Activated CD8-positive, alpha-beta T cell treated with anti-CD3 and anti-CD28 coated beads, Interleukin-2, amount 10 ng/mL, durations not matched to agents 7 days and 5 days (primary cell): ENCODE measurements at regions not wholly inside any gene's neighbourhood (a gene's known extent, or its start where the extent isn't known, plus 50 kb on each side); places are given as distances from the start of the nearest gene placed in this dataset.
"Not testable (repeated sequence)": the region's sequence is repeated elsewhere in the genome, so short reads cannot be mapped to it uniquely, and the experiment has no call there.

Source experiments
- ATAC-seq: fragments of 150-1000 bp; cut with Tn5 transposase; one replicate; pipeline ENCODE4 v1.10.0; 2021; ENCODE audit warnings: moderate library complexity
- CTCF ChIA-PET: fragments of 350-600 bp; sonication (Branson Sonifier 250); formaldehyde crosslinking; loops from one replicate; lab custom pipeline; 2021; ENCODE audit warnings: antibody characterized with exemption; lab: Charles Lee
- POLR2A ChIA-PET: fragments of 350-600 bp; sonication (Branson Sonifier 250); formaldehyde crosslinking; loops from one replicate; lab custom pipeline; 2021; ENCODE audit warnings: antibody characterized with exemption; lab: Charles Lee
- DNase-seq: peaks from one replicate; pipeline ENCODE4 v3.0.0-alpha.2; 2020
- H3K27ac Mint-ChIP-seq: one replicate; pipeline ENCODE4 v1.8.0; 2021; ENCODE audit warnings: mild to moderate bottlenecking, mixed read lengths
- H3K27me3 Mint-ChIP-seq: one replicate; pipeline ENCODE4 v1.8.0; 2021; ENCODE audit warnings: low read depth, mixed read lengths
- H3K36me3 Mint-ChIP-seq: one replicate; pipeline ENCODE4 v1.8.0; 2021; ENCODE audit warnings: low read depth, mixed read lengths
- H3K4me1 Mint-ChIP-seq: one replicate; pipeline ENCODE4 v1.8.0; 2021; ENCODE audit warnings: low read depth, mixed read lengths
- H3K4me3 Mint-ChIP-seq: one replicate; pipeline ENCODE4 v1.8.0; 2021; ENCODE audit warnings: mild to moderate bottlenecking, mixed read lengths
- H3K9me3 Mint-ChIP-seq: one replicate; pipeline ENCODE4 v1.8.0; 2022; ENCODE audit warnings: mixed read lengths; ENCODE audit not compliant: insufficient read depth

GRCh38 chr15:29978411-29979382 lies 104.1 kb upstream of the GOLGA8J start:
- H3K27me3 Mint-ChIP-seq = no peaks in the 10 kb centered on the region
- CTCF ChIA-PET = no interaction called here
- no peaks in the 10 kb centered on the region for H3K9me3 Mint-ChIP-seq
- DNase-seq (no peak), ATAC-seq (no peak)
- H3K27ac Mint-ChIP-seq = no peak overlapping the region
- POLR2A ChIA-PET = no interaction called here
- no peak overlapping the region for H3K4me3 Mint-ChIP-seq
- no peaks in the 10 kb centered on the region for H3K4me1 Mint-ChIP-seq
- no peaks in the 10 kb centered on the region for H3K36me3 Mint-ChIP-seq

DNA sequence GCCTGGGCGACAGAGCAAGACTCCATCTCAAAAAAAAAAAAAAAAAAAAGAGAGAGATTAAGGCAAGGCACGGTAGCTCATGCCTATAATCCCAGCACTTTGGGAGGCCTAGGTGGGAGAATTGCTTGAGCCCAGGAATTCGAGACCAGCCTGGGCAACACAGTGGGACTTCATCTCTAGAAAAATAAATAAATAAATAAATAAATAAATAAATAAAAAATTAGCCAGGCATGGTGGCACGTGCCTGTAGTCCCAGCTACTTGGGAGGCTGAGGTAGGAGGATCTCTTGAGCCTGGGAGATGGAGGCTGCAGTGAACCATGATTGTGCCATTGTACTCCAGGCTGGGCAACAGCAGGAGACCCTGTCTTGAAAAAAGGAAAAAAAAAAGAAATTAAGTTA lies 108.7 kb upstream of the GOLGA8J start:
- H3K9me3 Mint-ChIP-seq, ATAC-seq, CTCF ChIA-PET, H3K36me3 Mint-ChIP-seq, POLR2A ChIA-PET, H3K27ac Mint-ChIP-seq, DNase-seq, H3K4me1 Mint-ChIP-seq, H3K4me3 Mint-ChIP-seq: not testable (repeated sequence)
- H3K27me3 Mint-ChIP-seq = peaks cover 22% of the 10 kb centered on the region

- no peaks in the 10 kb centered on the region for H3K9me3 Mint-ChIP-seq
- ATAC-seq (no peak), DNase-seq (no peak)
- H3K4me1 Mint-ChIP-seq = no peaks in the 10 kb centered on the region
- H3K27me3 Mint-ChIP-seq = peaks cover 32% of the 10 kb centered on the region
- no peak overlapping the region for H3K4me3 Mint-ChIP-seq
- H3K36me3 Mint-ChIP-seq = peaks cover 2% of the 10 kb centered on the region
- no peak overlapping the region for H3K27ac Mint-ChIP-seq
- CTCF ChIA-PET = interaction anchor here (1.4 kb wide), 1 partner anchor 10 kb away, joined by 3 read pairs; no protein-coding TSS in a partner anchor
- POLR2A ChIA-PET = no interaction called here
Measured at GRCh38 chr15:29972051-29972450, 110.7 kb upstream of the GOLGA8J start.

- Mint-ChIP-seq H3K9me3 (no peaks in the 10 kb centered on the region), H3K27me3 (peaks cover 34% of the 10 kb centered on the region), H3K4me3 (no peak overlapping the region), H3K4me1 (no peaks in the 10 kb centered on the region), H3K36me3 (peaks cover 2% of the 10 kb centered on the region), H3K27ac (no peak overlapping the region)
- POLR2A ChIA-PET = no interaction called here
- CTCF ChIA-PET = no interaction called here
- ATAC-seq (no peak), DNase-seq (no peak)
Measured at GRCh38 chr15:29970402-29970695, 112.4 kb upstream of the GOLGA8J start.

DNA sequence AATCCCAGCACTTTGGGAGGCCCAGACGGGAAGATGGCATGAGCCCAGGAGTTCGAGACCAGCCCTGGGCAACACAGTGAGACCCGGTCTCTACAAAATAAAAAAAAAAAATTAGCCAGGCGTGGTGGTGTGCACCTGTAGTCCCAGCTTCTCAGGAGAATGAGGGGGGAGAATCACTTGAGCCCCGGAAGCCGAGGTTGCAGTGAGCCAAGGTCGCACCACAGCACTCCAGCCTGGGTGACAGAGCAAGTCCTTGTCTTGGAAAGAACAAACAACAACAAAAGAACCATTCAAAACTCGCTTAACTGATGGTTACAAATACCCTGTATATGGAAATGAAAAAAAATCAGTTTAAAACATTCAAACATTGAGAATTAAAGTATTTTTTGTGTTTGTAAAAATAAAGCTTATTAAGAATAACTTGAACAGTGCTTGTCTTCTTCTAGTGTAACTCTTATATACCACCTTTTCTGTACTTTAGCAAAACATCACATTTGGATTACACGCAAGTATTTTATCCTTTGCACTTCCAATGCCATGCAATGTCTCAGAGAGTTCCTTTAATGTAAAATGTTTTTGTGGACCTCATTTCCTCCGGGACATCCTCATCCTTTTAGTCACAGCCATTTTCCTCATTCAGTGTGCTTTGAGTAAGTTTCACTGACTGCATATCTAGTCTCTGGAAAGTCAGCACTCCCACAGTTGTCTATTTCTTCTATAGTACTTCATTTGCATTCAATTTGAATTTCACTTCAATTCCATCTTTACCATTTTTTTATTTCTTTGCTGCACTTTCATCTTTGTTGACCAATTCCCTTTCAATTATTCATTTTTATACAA lies 113.0 kb upstream of the GOLGA8J start:
- no peaks in the 10 kb centered on the region for H3K9me3 Mint-ChIP-seq
- DNase-seq = no peak
- H3K4me3 Mint-ChIP-seq = no peak overlapping the region
- H3K4me1 Mint-ChIP-seq = no peaks in the 10 kb centered on the region
- H3K36me3 Mint-ChIP-seq = peaks cover 2% of the 10 kb centered on the region
- H3K27ac Mint-ChIP-seq = no peak overlapping the region
- ChIA-PET CTCF (no interaction called here), POLR2A (interaction anchor here (0.6 kb wide), 1 partner anchor 150 kb away, joined by 3 read pairs; no protein-coding TSS in a partner anchor)
- H3K27me3 Mint-ChIP-seq = peaks cover 34% of the 10 kb centered on the region
- ATAC-seq = no peak

- Mint-ChIP-seq H3K27me3 (peaks cover 34% of the 10 kb centered on the region), H3K4me1 (no peaks in the 10 kb centered on the region), H3K9me3 (no peaks in the 10 kb centered on the region), H3K36me3 (peaks cover 2% of the 10 kb centered on the region), H3K4me3 (no peak overlapping the region), H3K27ac (no peak overlapping the region)
- ATAC-seq = no peak
- POLR2A ChIA-PET = interaction anchor here (0.6 kb wide), 1 partner anchor 149 kb away, joined by 3 read pairs; no protein-coding TSS in a partner anchor
- no peak for DNase-seq
- CTCF ChIA-PET = no interaction called here
Measured at GRCh38 chr15:29968895-29969561, 113.7 kb upstream of the GOLGA8J start.

DNA sequence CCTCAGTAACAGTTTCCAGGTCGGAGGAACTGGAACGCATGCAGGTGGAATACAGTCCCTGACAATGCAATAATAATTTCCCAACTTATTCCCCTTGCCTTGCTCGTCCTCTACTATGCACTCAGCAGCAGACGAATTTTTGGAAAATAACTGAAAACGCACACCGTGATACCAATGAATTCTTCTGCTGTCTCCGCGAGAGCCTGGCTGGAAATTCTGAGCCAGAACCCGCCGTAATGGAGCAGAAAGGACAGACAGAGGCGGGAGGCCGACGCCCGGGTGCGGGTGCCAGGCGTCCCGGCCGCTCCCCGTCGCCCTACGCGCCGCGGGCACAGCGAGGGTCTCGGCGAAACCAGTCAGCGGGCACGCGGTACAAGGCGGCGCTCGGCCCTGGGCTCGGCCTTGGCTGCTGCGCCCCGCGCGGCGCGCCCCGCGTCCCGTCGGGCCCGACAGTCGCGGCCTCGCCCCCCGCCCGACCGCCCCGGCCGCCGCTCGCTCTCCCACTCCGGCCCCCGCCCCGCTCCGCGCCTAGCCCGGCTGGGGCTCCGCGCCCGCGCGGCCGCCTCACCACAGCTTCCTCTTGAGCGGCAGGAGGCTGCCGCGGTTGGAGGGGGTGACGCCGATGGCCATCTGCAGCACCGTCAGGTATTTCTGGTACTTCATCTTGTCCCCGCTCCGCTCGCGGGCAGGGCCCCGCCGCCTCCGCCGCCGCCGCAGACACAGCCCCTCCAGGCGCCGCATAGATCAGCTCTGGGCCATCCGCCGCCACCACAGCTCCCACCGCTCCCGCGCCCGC lies 114.5 kb upstream of the GOLGA8J start:
- ATAC-seq (no peak), DNase-seq (no peak)
- POLR2A ChIA-PET = no interaction called here
- Mint-ChIP-seq H3K4me3 (no peak overlapping the region), H3K36me3 (peaks cover 2% of the 10 kb centered on the region), H3K27ac (no peak overlapping the region), H3K4me1 (no peaks in the 10 kb centered on the region), H3K27me3 (peaks cover 34% of the 10 kb centered on the region), H3K9me3 (no peaks in the 10 kb centered on the region)
- CTCF ChIA-PET = no interaction called here

DNA sequence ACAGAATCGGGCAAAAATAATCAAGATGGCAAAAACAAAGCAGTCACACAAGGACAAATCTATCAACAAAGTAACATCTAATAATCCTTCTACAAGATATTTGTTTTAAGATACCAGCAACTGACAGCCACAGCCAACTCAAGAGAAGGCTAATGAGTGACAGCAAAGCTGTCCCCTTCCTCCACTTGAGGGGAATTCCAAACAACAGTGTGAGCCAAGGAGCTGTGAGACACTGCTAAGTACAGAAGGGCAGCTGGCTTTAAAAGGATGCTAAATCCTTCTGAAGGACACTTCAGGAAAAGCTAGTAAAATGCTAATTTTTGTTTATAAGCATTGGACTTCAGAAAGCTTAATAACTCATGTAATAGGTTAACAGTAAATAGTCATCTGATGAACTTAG lies 120.3 kb upstream of the GOLGA8J start:
- no peak for ATAC-seq
- DNase-seq = no peak
- peaks cover 3% of the 10 kb centered on the region for H3K4me1 Mint-ChIP-seq
- POLR2A ChIA-PET = no interaction called here
- H3K9me3 Mint-ChIP-seq = no peaks in the 10 kb centered on the region
- no peak overlapping the region for H3K4me3 Mint-ChIP-seq
- H3K27ac Mint-ChIP-seq = no peak overlapping the region
- peaks cover 4% of the 10 kb centered on the region for H3K27me3 Mint-ChIP-seq
- CTCF ChIA-PET = interaction anchor here (1.0 kb wide), 1 partner anchor 11 kb away, joined by 3 read pairs; no protein-coding TSS in a partner anchor
- no peaks in the 10 kb centered on the region for H3K36me3 Mint-ChIP-seq

DNA sequence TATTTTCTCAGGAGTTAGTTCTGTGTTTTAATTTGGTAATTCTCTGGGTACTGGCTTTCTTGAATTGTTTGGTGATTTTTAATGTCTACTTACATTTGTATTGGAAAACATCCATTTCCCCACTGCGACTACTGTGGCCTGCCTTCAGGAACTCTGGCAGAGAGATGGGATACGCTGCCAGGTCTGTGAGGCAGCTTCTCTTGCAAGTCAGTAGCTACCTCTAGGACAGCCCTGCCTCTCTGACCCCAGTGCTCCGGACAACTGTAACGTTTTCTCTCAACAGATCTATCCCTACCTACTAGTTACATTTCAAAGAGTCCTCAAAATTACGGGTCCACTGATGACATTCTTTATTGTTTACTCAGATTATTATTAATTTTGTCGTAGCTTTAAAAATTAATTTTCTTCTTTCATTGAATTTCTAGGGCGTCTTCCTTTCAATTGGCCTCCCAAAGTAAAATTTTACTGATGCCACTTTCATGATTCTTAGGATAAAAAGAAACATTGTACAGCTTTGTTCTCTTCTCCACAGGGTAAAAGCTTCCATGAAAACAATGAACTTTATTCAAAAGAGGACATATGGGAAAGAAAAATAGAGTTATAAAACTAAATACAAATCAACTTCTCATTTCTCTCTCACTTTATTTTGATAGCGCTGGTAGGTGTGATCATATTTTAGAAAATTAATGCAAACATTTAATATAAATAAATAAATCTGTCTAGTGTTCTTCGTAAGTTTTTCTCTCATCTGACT lies 123.2 kb upstream of the GOLGA8J start:
- Mint-ChIP-seq H3K9me3 (no peaks in the 10 kb centered on the region), H3K27me3 (peaks cover 2% of the 10 kb centered on the region), H3K4me1 (peaks cover 3% of the 10 kb centered on the region), H3K4me3 (no peak overlapping the region), H3K27ac (no peak overlapping the region), H3K36me3 (no peaks in the 10 kb centered on the region)
- ChIA-PET POLR2A (no interaction called here), CTCF (no interaction called here)
- DNase-seq (no peak), ATAC-seq (no peak)

- Mint-ChIP-seq H3K36me3 (no peaks in the 10 kb centered on the region), H3K4me3 (no peak overlapping the region), H3K9me3 (no peaks in the 10 kb centered on the region), H3K27me3 (peaks cover 2% of the 10 kb centered on the region), H3K4me1 (no peaks in the 10 kb centered on the region), H3K27ac (no peak overlapping the region)
- CTCF ChIA-PET = no interaction called here
- no peak for DNase-seq
- POLR2A ChIA-PET = no interaction called here
- ATAC-seq = no peak
Measured at GRCh38 chr15:29952225-29952624, 130.0 kb upstream of the TJP1 start.
